Endothelial cell of umbilical vein (primary cell): ENCODE measurements at regions not wholly inside any gene's neighbourhood (a gene's known extent, or its start where the extent isn't known, plus 50 kb on each side); places are given as distances from the start of the nearest gene placed in this dataset.

Experiments
- EZH2 ChIP-seq: IDR thresholded peaks from 2 replicates; pipeline ENCODE4 v1.6.1; 2012; ENCODE audit warnings: borderline replicate concordance, low read depth, mild to moderate bottlenecking, moderate library complexity, low read length, inconsistent platforms; ENCODE audit not compliant: severe bottlenecking
- GATA2 ChIP-seq: IDR thresholded peaks from 2 replicates; pipeline ENCODE4 v1.7.0; 2011; ENCODE audit warnings: low read depth, mild to moderate bottlenecking, moderate library complexity, mixed read lengths, low read length; ENCODE audit not compliant: insufficient read length, insufficient read depth
- JUN ChIP-seq: IDR thresholded peaks from 2 replicates; pipeline ENCODE4 v1.6.1; 2011; ENCODE audit warnings: borderline replicate concordance, low read depth; ENCODE audit not compliant: insufficient read length, insufficient read depth
- MYC ChIP-seq: IDR thresholded peaks from one replicate; pipeline ENCODE4 v1.6.1; 2011; ENCODE audit warnings: mild to moderate bottlenecking, low read depth, low read length
- POLR2A ChIP-seq: IDR thresholded peaks from 2 replicates; pipeline ENCODE4 v1.6.1; 2012; ENCODE audit warnings: low read depth, mild to moderate bottlenecking, control low read depth, low read length
- POLR2AphosphoS5 ChIP-seq: IDR thresholded peaks from 2 replicates; pipeline ENCODE4 v1.6.1; 2012; ENCODE audit warnings: low read depth, mild to moderate bottlenecking, control low read depth, low read length, moderate library complexity; ENCODE audit not compliant: insufficient read depth
- TF ChIP-seq, protein P1 (sequence below), 2 donors: IDR thresholded peaks; 1 replicate in 1 of 2; 2 replicates in 1 of 2; pipeline ENCODE4 v1.5.1; 2011; ENCODE audit warnings: low read length in 2 of 2, mild to moderate bottlenecking in 2 of 2, moderate library complexity in 2 of 2, control low read depth in 1 of 2, inconsistent platforms in 1 of 2, low read depth in 1 of 2; ENCODE audit not compliant: insufficient read depth in 1 of 2; ENCODE audit errors: extremely low read depth in 1 of 2
- TF ChIP-seq, protein P2 (sequence below): IDR thresholded peaks from 2 replicates; pipeline ENCODE4 v1.6.1; 2011; ENCODE audit not compliant: insufficient read depth, insufficient read length

DNA sequence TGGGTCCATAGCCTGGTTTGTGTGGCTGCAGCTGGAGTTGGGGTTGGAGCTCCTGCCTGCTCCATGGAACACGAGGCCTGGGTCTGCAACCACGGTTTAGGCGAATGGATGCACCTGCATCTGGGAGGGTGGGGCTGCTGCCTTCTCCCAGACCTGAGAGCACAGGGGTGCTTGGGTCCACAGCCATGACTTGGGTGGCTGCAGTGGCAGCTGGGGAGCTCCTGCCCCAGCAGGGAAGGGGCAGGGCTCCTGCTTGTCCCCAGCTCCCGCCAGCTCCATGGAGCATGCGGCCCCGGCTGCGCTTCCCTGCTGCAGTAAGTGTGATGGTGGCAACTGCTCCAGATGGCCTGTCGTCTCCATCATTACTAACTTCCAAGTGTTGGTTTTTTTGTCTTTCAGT, 571.1 kb upstream of the LRRN3 start:
- TF ChIP-seq, protein P1, sequence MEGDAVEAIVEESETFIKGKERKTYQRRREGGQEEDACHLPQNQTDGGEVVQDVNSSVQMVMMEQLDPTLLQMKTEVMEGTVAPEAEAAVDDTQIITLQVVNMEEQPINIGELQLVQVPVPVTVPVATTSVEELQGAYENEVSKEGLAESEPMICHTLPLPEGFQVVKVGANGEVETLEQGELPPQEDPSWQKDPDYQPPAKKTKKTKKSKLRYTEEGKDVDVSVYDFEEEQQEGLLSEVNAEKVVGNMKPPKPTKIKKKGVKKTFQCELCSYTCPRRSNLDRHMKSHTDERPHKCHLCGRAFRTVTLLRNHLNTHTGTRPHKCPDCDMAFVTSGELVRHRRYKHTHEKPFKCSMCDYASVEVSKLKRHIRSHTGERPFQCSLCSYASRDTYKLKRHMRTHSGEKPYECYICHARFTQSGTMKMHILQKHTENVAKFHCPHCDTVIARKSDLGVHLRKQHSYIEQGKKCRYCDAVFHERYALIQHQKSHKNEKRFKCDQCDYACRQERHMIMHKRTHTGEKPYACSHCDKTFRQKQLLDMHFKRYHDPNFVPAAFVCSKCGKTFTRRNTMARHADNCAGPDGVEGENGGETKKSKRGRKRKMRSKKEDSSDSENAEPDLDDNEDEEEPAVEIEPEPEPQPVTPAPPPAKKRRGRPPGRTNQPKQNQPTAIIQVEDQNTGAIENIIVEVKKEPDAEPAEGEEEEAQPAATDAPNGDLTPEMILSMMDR (IDR thresholded peaks at IDR 0.05; ENCODE audit: extremely low read depth in 1 of 2, insufficient read depth in 1 of 2, low read depth in 1 of 2, low read length in 2 of 2): no peak
- TF ChIP-seq JUN (no peak), POLR2A (no peak), EZH2 (no peak), POLR2AphosphoS5 (no peak), GATA2 (no peak), MYC (no peak)
- TF ChIP-seq, protein P2, sequence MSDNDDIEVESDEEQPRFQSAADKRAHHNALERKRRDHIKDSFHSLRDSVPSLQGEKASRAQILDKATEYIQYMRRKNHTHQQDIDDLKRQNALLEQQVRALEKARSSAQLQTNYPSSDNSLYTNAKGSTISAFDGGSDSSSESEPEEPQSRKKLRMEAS: no peak
